Right lobe of liver (tissue), 6 donors: ENCODE measurements at regions not wholly inside any gene's neighbourhood (a gene's known extent, or its start where the extent isn't known, plus 50 kb on each side); places are given as distances from the start of the nearest gene placed in this dataset.

Experiments used
- ATAC-seq, 4 donors: fragments of 200-7000 bp; cut with Tn5 transposase; one replicate each; pipeline ENCODE4 v1.9.1; 2020; ENCODE audit warnings: mild to moderate bottlenecking in 4 of 4, moderate library complexity in 4 of 4
- DNase-seq, 3 donors: peaks; one replicate each; pipeline ENCODE4 v3.0.0-alpha.2; 2020
- H3K27ac ChIP-seq, 3 donors: fragments of 200-600 bp; one replicate each; pipeline ENCODE4 v1.8.0; 2022
- H3K27me3 ChIP-seq, 2 donors: fragments of 200-600 bp; one replicate each; pipeline ENCODE4 v1.8.0; 2022
- H3K36me3 ChIP-seq, 4 donors: fragments of 200-600 bp; sonication (generic) in 1 of 4; one replicate each; pipeline versions ENCODE4 v1.5.1 to v1.8.0; 2017 to 2022; ENCODE audit warnings: control low read depth in 1 of 4
- H3K4me1 ChIP-seq, 4 donors: fragments of 200-600 bp; sonication (generic) in 1 of 4; one replicate each; pipeline versions ENCODE4 v1.5.1 to v1.8.0; 2017 to 2022; ENCODE audit warnings: control low read depth in 1 of 4
- H3K4me3 ChIP-seq, 3 donors: fragments of 200-600 bp; one replicate each; pipeline ENCODE4 v1.8.0; 2022
- H3K9me3 ChIP-seq, 4 donors: fragments of 200-600 bp; sonication (generic) in 1 of 4; one replicate each; pipeline versions ENCODE4 v1.5.1 to v1.8.0; 2017 to 2022; ENCODE audit warnings: control low read depth in 1 of 4
- POLR2A ChIP-seq: fragments of 450-650 bp; IDR thresholded peaks from one replicate; pipeline ENCODE4 v1.6.1; 2017; ENCODE audit warnings: antibody characterized with exemption, mild to moderate bottlenecking
- WGBS: methylation state at CpG from one replicate; pipeline ENCODE4 v1.1.6; 2018; ENCODE audit warnings: low coverage, low lambda C conversion rate; ENCODE audit not compliant: insufficient coverage; ENCODE audit errors: missing lambda C conversion rate; 5-methylcytosine and 5-hydroxymethylcytosine counted together
- intact Hi-C, 2 donors: fragments of 100-400 bp; cut with DNase I; formaldehyde crosslinking; loops; one replicate each; pipeline versions ENCODE4 v1.11.2 to v1.14.1; 2022
- TF ChIP-seq, protein P1 (sequence below), 4 donors: fragments of 200-600 bp in 3 of 4; fragments of 450-650 bp in 1 of 4; IDR thresholded peaks; one replicate each; pipeline versions ENCODE4 v1.5.1 to v1.8.0; 2016 to 2022; ENCODE audit warnings: antibody characterized with exemption in 4 of 4, mild to moderate bottlenecking in 2 of 4
- donor health status: DM: no; HTN: yes; CAD: no.
- donor health status: DM: no; HTN: no; CAD: no.
- donor health status: DM: no; HTN: no; CAD: no.
- donor health status: DM: no; HTN: yes; CAD: no.
- donor health status: DM: no; HTN: yes; CAD: no.

DNA sequence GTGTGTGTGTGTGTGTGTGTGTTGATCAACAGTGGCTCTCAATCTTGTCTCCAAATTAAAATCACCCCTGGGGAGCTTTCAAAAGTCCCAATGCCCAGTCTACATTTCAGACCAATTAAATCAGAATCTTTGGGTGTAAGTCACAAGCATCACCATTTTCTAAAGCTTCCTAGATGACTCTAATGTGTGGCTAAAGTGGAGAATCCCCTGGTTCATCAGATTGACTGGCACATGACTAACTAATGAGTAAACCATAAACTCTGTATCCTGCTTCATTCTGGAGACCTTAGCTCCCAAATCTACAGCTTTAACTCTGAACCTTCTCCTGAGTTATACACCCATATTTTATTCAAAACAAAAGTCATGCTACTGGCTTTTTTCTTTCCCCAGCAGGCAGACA lies 131.3 kb downstream of the SUCLA2 start:
- ATAC-seq = no peak
- no peak overlapping the region for H3K27ac ChIP-seq
- H3K4me3 ChIP-seq = no peak overlapping the region
- no peaks in the 10 kb centered on the region for H3K4me1 ChIP-seq
- no peaks in the 10 kb centered on the region for H3K27me3 ChIP-seq
- no peaks in the 10 kb centered on the region for H3K36me3 ChIP-seq
- TF ChIP-seq, protein P1, sequence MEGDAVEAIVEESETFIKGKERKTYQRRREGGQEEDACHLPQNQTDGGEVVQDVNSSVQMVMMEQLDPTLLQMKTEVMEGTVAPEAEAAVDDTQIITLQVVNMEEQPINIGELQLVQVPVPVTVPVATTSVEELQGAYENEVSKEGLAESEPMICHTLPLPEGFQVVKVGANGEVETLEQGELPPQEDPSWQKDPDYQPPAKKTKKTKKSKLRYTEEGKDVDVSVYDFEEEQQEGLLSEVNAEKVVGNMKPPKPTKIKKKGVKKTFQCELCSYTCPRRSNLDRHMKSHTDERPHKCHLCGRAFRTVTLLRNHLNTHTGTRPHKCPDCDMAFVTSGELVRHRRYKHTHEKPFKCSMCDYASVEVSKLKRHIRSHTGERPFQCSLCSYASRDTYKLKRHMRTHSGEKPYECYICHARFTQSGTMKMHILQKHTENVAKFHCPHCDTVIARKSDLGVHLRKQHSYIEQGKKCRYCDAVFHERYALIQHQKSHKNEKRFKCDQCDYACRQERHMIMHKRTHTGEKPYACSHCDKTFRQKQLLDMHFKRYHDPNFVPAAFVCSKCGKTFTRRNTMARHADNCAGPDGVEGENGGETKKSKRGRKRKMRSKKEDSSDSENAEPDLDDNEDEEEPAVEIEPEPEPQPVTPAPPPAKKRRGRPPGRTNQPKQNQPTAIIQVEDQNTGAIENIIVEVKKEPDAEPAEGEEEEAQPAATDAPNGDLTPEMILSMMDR (IDR thresholded peaks at IDR 0.05) = no peak
- no peak for TF ChIP-seq POLR2A
- no peak for DNase-seq
- H3K9me3 ChIP-seq = no peaks in the 10 kb centered on the region
- intact Hi-C loops = no loop called here

DNA sequence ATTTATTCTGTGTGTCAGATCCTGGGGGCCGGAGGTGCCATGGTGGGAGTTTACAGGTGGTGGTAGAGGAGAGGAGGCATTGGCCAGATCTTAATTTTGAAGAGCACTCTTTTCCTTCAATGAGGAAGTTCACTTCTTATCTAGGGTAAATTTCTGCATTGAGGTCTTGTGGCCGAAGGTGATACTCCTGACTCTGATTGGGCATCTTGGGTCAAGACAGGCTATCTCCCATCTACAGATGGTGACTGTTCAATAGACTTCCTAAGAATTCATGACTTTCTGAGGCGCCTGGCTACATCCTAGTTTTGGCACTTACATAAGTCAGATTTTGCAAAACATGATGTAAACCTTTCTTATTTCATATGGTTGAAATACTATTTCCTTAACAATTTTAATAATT lies 135.2 kb downstream of the SUCLA2 start:
- Histone ChIP-seq H3K36me3 (no peaks in the 10 kb centered on the region), H3K9me3 (no peaks in the 10 kb centered on the region), H3K4me1 (no peaks in the 10 kb centered on the region), H3K27ac (no peak overlapping the region), H3K4me3 (no peak overlapping the region), H3K27me3 (no peaks in the 10 kb centered on the region)
- intact Hi-C loops = no loop called here
- DNase-seq (no peak), ATAC-seq (no peak)
- 49% methylated on average over 3 of the region's 3 CpGs for WGBS
- no peak for TF ChIP-seq POLR2A
- TF ChIP-seq, protein P1 (IDR thresholded peaks at IDR 0.05) = no peak

DNA sequence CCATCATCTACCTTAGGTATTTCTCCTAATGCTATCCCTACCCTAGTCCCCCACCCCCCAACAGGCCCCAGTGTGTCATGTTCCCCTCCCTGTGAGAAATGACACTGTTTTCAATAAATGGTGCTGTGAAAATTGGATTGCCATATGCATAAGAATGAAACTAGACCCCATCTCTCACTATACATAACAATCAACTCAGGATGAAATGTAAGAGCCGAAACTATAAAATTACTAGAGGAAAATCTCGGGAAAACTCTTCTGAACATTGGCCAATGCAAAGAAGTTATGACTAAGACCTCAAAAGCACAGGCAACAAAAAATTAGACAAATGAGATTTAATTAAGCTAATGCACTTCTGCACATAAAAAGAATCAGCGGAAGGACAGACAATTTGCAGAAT lies 138.2 kb downstream of the SUCLA2 start:
- Histone ChIP-seq H3K9me3 (no peaks in the 10 kb centered on the region), H3K4me1 (no peaks in the 10 kb centered on the region), H3K4me3 (no peak overlapping the region), H3K36me3 (no peaks in the 10 kb centered on the region), H3K27ac (no peak overlapping the region), H3K27me3 (no peaks in the 10 kb centered on the region)
- DNase-seq (no peak), ATAC-seq (no peak)
- TF ChIP-seq POLR2A = no peak
- TF ChIP-seq, protein P1 (IDR thresholded peaks at IDR 0.05) = no peak
- intact Hi-C loops = no loop called here
- WGBS = 80% methylated on average over 3 of the region's 3 CpGs

DNA sequence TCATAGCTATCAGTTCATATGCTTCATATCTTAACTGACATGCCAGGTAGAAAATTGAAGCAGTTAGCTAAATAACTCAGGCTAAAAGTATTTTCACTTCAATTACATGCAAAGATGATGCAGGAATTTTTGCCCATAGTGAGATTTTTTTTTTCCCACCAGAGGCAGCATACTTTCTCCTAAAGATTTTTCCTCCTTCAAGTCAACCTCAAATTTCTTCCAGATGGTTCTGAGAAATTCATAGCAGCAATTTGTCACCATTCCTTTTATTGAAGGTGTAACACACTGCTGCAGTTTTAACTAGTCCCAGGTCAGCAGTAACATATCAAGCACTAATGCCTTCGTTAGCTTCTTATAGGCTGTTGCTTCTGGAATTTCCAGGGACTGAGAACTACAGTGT lies 141.9 kb downstream of the SUCLA2 start:
- Histone ChIP-seq H3K27me3 (no peaks in the 10 kb centered on the region), H3K36me3 (no peaks in the 10 kb centered on the region), H3K4me3 (no peak overlapping the region), H3K9me3 (no peaks in the 10 kb centered on the region), H3K4me1 (no peaks in the 10 kb centered on the region), H3K27ac (no peak overlapping the region)
- no peak for ATAC-seq
- intact Hi-C loops = no loop called here
- DNase-seq = no peak
- TF ChIP-seq, protein P1 (IDR thresholded peaks at IDR 0.05) = no peak
- no peak for TF ChIP-seq POLR2A
- WGBS = 56% methylated on average over 1 of the region's 1 CpG
